ENCODE measurements at regions not wholly inside any gene's neighbourhood (a gene's known extent, or its start where the extent isn't known, plus 50 kb on each side); places are given as distances from the start of the nearest gene placed in this dataset.

- Histone ChIP-seq H3K27ac (ENCODE audit: low read depth, low read length) (no peak overlapping the region), H3K4ac (ENCODE audit: low read depth, low read length) (no peak overlapping the region), H3K4me1 (ENCODE audit: control insufficient read depth in 1 of 2, insufficient read depth in 2 of 2, low read length in 2 of 2) (no peaks in the 10 kb centered on the region), H2BK120ac (ENCODE audit: insufficient read depth, low read length, poor library complexity) (no peak overlapping the region), H3K27me3 (ENCODE audit: insufficient read depth, low read length) (no peaks in the 10 kb centered on the region), H4K12ac (ENCODE audit: low read depth, low read length) (no peak overlapping the region), H3K18ac (ENCODE audit: low read length) (no peak overlapping the region), H2BK12ac (ENCODE audit: low read length) (no peak overlapping the region), H3K9ac (ENCODE audit: low read length) (no peak overlapping the region), H3K4me2 (ENCODE audit: low read length) (no peak overlapping the region), H3K4me3 (ENCODE audit: low read depth, low read length) (no peak overlapping the region), H3K9me3 (ENCODE audit: insufficient read depth, low read depth, low read length) (peaks cover 2% of the 10 kb centered on the region), H3K36me3 (ENCODE audit: control insufficient read depth in 1 of 2, insufficient read depth in 2 of 2, low read length in 2 of 2) (no peaks in the 10 kb centered on the region), H2AFZ (ENCODE audit: insufficient read depth, low read length, poor library complexity) (no peak overlapping the region), H4K91ac (ENCODE audit: low read depth, low read length) (no peak overlapping the region), H3K79me1 (ENCODE audit: low read length) (no peaks in the 10 kb centered on the region), H4K8ac (ENCODE audit: low read depth, low read length) (no peak overlapping the region), H2AK5ac (ENCODE audit: low read length) (no peak overlapping the region), H2BK5ac (ENCODE audit: low read depth, low read length, poor library complexity) (no peak overlapping the region), H3K79me2 (ENCODE audit: control insufficient read depth, insufficient read depth, low read length, poor library complexity) (no peaks in the 10 kb centered on the region), H3K23ac (ENCODE audit: low read length) (no peak overlapping the region), H3K14ac (ENCODE audit: low read length) (no peak overlapping the region)
- WGBS (ENCODE audit: extremely low coverage, insufficient coverage, insufficient read length): no CpG with 5 or more reads among the region's 2 CpGs
- DNase-seq: no peak
These were observed 77.8 kb upstream of the PMAIP1 start for GRCh38 chr18:59821983-59822382.

DNA sequence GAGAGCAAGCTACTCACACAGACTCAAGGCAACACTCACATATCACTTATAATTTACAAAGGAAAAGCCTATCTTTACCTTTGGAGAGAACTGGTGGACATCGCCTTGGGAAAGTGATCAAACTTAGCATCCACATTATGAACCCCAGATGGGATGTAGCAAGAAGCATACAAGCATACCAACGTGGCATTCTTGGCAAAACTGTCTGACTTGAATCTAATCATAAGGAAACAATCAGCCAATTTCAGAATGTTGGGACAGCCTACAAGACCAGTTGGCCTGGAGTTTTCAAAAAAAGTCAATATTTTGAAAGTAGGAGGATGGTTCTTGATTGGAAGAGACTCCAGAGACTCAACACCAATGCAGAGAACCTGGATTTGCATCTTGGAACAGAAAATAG, 79.1 kb upstream of the PMAIP1 start:
- Histone ChIP-seq H3K79me1 (ENCODE audit: low read length) (no peaks in the 10 kb centered on the region), H4K12ac (ENCODE audit: low read depth, low read length) (no peak overlapping the region), H2BK120ac (ENCODE audit: insufficient read depth, low read length, poor library complexity) (no peak overlapping the region), H3K4ac (ENCODE audit: low read depth, low read length) (no peak overlapping the region), H2BK12ac (ENCODE audit: low read length) (no peak overlapping the region), H3K18ac (ENCODE audit: low read length) (no peak overlapping the region), H3K4me2 (ENCODE audit: low read length) (no peak overlapping the region), H3K9me3 (ENCODE audit: insufficient read depth, low read depth, low read length) (peaks cover 2% of the 10 kb centered on the region), H4K91ac (ENCODE audit: low read depth, low read length) (no peak overlapping the region), H3K27me3 (ENCODE audit: insufficient read depth, low read length) (no peaks in the 10 kb centered on the region), H3K9ac (ENCODE audit: low read length) (no peak overlapping the region), H4K8ac (ENCODE audit: low read depth, low read length) (no peak overlapping the region), H3K4me1 (ENCODE audit: control insufficient read depth in 1 of 2, insufficient read depth in 2 of 2, low read length in 2 of 2) (no peaks in the 10 kb centered on the region), H2AFZ (ENCODE audit: insufficient read depth, low read length, poor library complexity) (no peak overlapping the region), H3K23ac (ENCODE audit: low read length) (no peak overlapping the region), H2BK5ac (ENCODE audit: low read depth, low read length, poor library complexity) (no peak overlapping the region), H3K79me2 (ENCODE audit: control insufficient read depth, insufficient read depth, low read length, poor library complexity) (no peaks in the 10 kb centered on the region), H3K4me3 (ENCODE audit: low read depth, low read length) (no peak overlapping the region), H3K36me3 (ENCODE audit: control insufficient read depth in 1 of 2, insufficient read depth in 2 of 2, low read length in 2 of 2) (no peaks in the 10 kb centered on the region), H2AK5ac (ENCODE audit: low read length) (no peak overlapping the region), H3K27ac (ENCODE audit: low read depth, low read length) (no peak overlapping the region), H3K14ac (ENCODE audit: low read length) (no peak overlapping the region)
- no peak for DNase-seq
- no CpG with 5 or more reads among the region's 2 CpGs for WGBS (ENCODE audit: extremely low coverage, insufficient coverage, insufficient read length)

- H3K27me3 ChIP-seq (ENCODE audit: insufficient read depth, low read length): no peaks in the 10 kb centered on the region
- no peak overlapping the region for H3K4me2 ChIP-seq (ENCODE audit: low read length)
- DNase-seq: no peak
- H4K91ac ChIP-seq (ENCODE audit: low read depth, low read length): no peak overlapping the region
- no peaks in the 10 kb centered on the region for H3K79me1 ChIP-seq (ENCODE audit: low read length)
- no CpG with 5 or more reads among the region's 5 CpGs for WGBS (ENCODE audit: extremely low coverage, insufficient coverage, insufficient read length)
- no peak overlapping the region for H3K4me3 ChIP-seq (ENCODE audit: low read depth, low read length)
- H3K14ac ChIP-seq (ENCODE audit: low read length): no peak overlapping the region
- H4K12ac ChIP-seq (ENCODE audit: low read depth, low read length): no peak overlapping the region
- H2AFZ ChIP-seq (ENCODE audit: insufficient read depth, low read length, poor library complexity): no peak overlapping the region
- no peak overlapping the region for H3K18ac ChIP-seq (ENCODE audit: low read length)
- no peak overlapping the region for H3K27ac ChIP-seq (ENCODE audit: low read depth, low read length)
- no peak overlapping the region for H2BK12ac ChIP-seq (ENCODE audit: low read length)
- H3K4me1 ChIP-seq (ENCODE audit: control insufficient read depth in 1 of 2, insufficient read depth in 2 of 2, low read length in 2 of 2): no peaks in the 10 kb centered on the region
- no peak overlapping the region for H2BK120ac ChIP-seq (ENCODE audit: insufficient read depth, low read length, poor library complexity)
- no peak overlapping the region for H2BK5ac ChIP-seq (ENCODE audit: low read depth, low read length, poor library complexity)
- no peaks in the 10 kb centered on the region for H3K9me3 ChIP-seq (ENCODE audit: insufficient read depth, low read depth, low read length)
- no peak overlapping the region for H3K9ac ChIP-seq (ENCODE audit: low read length)
- no peak overlapping the region for H3K23ac ChIP-seq (ENCODE audit: low read length)
- no peaks in the 10 kb centered on the region for H3K36me3 ChIP-seq (ENCODE audit: control insufficient read depth in 1 of 2, insufficient read depth in 2 of 2, low read length in 2 of 2)
- no peak overlapping the region for H2AK5ac ChIP-seq (ENCODE audit: low read length)
- H3K79me2 ChIP-seq (ENCODE audit: control insufficient read depth, insufficient read depth, low read length, poor library complexity): no peaks in the 10 kb centered on the region
- H3K4ac ChIP-seq (ENCODE audit: low read depth, low read length): no peak overlapping the region
- no peak overlapping the region for H4K8ac ChIP-seq (ENCODE audit: low read depth, low read length)
These were observed 81.0 kb upstream of the PMAIP1 start for GRCh38 chr18:59818769-59819168.

- Histone ChIP-seq H3K18ac (ENCODE audit: low read length) (no peak overlapping the region), H2BK5ac (ENCODE audit: low read depth, low read length, poor library complexity) (no peak overlapping the region), H3K9me3 (ENCODE audit: insufficient read depth, low read depth, low read length) (no peaks in the 10 kb centered on the region), H3K4me1 (ENCODE audit: control insufficient read depth in 1 of 2, insufficient read depth in 2 of 2, low read length in 2 of 2) (no peaks in the 10 kb centered on the region), H4K8ac (ENCODE audit: low read depth, low read length) (no peak overlapping the region), H3K79me2 (ENCODE audit: control insufficient read depth, insufficient read depth, low read length, poor library complexity) (no peaks in the 10 kb centered on the region), H3K27me3 (ENCODE audit: insufficient read depth, low read length) (no peaks in the 10 kb centered on the region), H2BK120ac (ENCODE audit: insufficient read depth, low read length, poor library complexity) (no peak overlapping the region), H3K4me3 (ENCODE audit: low read depth, low read length) (no peak overlapping the region), H4K12ac (ENCODE audit: low read depth, low read length) (no peak overlapping the region), H3K36me3 (ENCODE audit: control insufficient read depth in 1 of 2, insufficient read depth in 2 of 2, low read length in 2 of 2) (no peaks in the 10 kb centered on the region), H3K4me2 (ENCODE audit: low read length) (no peak overlapping the region), H3K9ac (ENCODE audit: low read length) (no peak overlapping the region), H3K79me1 (ENCODE audit: low read length) (no peaks in the 10 kb centered on the region), H4K91ac (ENCODE audit: low read depth, low read length) (no peak overlapping the region), H2AK5ac (ENCODE audit: low read length) (no peak overlapping the region), H3K23ac (ENCODE audit: low read length) (no peak overlapping the region), H2AFZ (ENCODE audit: insufficient read depth, low read length, poor library complexity) (no peak overlapping the region), H3K4ac (ENCODE audit: low read depth, low read length) (no peak overlapping the region), H2BK12ac (ENCODE audit: low read length) (no peak overlapping the region), H3K27ac (ENCODE audit: low read depth, low read length) (no peak overlapping the region), H3K14ac (ENCODE audit: low read length) (no peak overlapping the region)
- DNase-seq: peak; percentile 22 to 49
- no CpG with 5 or more reads among the region's 7 CpGs for WGBS (ENCODE audit: extremely low coverage, insufficient coverage, insufficient read length)
These were observed 84.9 kb upstream of the PMAIP1 start for GRCh38 chr18:59814891-59815290.
